HG02678 (cell line): ENCODE measurements at regions not wholly inside any gene's neighbourhood (a gene's known extent, or its start where the extent isn't known, plus 50 kb on each side); places are given as distances from the start of the nearest gene placed in this dataset.

Experiments used
- ATAC-seq: cut with Tn5 transposase; IDR thresholded peaks from one replicate; pipeline ENCODE4 v1.9.1; 2021; ENCODE audit warnings: mild to moderate bottlenecking, moderate library complexity; ENCODE audit not compliant: unreplicated experiment

DNA sequence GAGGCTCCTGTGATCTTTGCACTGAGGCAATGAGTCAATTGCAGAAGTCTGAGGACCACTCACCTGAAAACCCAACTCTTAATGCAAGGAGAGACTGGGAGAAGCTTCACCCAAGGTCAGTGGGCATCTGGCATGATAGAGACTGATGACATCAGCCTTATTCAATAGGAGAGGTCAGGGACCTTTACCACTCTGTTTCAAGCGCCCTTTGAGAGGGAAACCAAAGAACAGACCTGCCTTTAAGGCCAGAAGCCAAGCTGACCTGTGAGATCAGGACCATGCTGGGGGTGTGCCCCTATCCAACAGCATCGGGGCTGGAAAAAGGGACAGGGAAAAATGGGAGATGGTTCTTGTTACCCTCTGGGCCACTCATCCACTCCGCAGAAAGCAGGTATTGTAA, 83.3 kb upstream of the FOXN3 start:
- no peak for ATAC-seq

DNA sequence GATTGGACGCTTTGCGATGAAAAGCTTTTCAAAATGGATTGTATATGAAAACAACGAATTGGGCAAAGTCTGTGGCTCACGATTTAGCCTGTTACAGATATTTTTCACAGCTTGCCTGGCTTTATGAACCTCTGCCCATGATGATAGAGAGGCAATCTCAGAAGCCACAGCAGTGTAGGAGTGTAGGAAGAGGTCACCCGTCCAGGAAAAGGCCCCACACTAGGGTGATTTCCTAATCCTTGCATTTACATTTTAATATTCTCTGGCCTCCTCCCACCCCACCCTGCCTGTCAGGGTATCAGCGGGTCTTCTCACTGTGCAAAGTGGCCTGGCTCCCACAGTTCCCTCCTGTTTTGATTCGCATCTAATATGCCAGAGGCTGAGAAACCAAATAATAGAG, 81.8 kb upstream of the FOXN3 start:
- ATAC-seq, result no peak

DNA sequence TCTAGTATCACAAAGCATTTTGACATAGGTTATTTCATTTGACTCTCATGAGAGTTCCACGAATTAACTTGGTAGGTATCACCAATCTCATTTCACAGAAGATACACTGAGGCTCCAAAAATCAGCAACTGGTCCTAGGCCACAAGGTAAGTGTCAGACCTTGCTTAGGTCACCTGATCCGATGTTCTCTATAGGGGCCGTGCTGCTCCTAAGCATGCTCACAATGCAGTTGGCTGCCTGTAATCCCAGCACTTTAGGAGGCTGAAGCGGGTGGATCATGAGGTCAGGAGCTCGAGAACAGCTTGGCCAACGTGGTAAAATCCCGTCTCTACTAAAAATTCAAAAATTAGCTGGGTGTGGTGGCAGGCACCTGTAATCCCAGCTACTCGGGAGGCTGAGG, 78.7 kb upstream of the FOXN3 start:
- ATAC-seq, result no peak

DNA sequence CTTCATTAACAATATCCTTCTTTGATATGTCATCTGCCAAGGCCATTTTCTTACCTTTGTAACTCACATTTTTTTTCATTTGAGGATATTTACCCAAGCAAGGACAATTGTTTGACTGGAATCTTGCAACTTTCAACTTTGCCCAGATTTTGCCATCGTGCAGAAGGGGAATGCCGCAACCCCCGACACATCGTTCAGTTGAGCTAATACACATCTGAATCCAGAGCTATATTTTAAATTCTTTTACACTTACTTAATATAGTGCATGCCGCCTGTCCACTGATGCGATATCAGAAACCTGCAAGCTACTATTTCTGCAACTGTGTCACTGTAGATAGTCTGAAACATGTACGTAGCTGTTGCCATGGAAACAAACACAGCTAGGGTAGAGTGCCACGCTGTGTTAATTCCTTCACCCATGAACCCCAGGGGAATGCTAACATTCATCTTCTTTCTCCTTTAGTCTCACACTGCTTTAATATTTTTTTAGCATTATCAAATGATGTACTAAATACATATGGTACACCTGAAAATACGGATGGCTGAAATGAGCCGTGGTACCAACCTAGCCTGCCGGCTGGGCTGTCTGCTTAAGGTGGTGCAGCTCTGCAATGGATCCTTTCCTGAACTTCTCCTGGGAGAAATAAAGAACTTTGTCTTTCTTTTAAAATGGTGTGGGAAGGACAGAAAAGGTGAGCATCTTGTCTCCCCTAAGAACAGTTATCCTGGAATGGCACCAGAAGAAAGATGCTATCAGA, 77.0 kb upstream of the FOXN3 start:
- ATAC-seq, result peak; percentile 92

DNA sequence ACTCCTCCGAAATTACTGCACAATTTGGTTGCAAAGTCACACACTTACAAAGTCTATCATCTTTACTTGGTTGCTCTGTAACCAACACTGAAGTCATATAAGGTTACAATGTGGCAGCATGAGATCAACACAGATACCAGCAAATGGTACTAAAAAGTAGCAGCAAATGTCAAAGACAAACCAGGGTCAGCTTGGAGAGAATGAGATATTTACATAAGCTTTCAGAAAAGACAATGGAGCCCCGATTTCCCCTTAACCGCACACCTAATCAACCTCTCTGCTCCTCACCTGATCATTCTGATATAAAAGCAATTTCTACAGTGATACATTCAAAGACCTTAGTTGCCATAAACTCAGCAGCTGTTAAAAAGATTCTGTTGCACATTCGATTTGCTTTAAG, 76.4 kb upstream of the FOXN3 start:
- no peak for ATAC-seq

DNA sequence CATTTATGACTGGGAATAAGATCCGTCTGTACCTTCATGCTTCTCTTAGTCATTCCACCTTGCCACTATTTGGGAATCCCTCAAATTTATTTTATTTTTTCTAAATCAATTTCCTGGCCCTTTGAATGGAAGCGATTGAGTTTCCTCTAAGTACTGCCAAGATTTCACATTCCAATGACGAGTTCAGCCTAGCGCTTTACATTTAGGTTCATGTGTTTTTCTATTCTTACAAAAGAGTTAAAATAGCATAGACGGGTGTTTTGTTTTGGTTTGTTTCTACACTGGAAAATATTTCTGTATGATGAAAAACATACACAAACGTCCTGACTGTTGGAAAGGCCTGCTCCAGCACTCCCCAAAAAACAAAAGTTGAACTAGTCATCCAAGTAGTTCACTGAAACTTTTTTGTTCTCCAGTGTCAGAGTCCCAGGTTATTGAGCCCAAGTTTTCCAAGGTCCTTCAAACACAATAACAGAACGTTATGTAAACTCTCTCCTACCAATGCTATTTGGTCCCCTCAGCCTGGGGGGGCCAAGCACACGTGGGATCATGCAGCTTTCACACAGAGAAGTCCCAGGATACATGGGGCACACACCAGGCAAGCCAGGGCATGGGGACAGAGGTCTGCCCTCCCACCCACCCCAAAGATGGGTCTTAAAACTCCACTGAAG, 74.8 kb upstream of the FOXN3 start:
- no peak for ATAC-seq

DNA sequence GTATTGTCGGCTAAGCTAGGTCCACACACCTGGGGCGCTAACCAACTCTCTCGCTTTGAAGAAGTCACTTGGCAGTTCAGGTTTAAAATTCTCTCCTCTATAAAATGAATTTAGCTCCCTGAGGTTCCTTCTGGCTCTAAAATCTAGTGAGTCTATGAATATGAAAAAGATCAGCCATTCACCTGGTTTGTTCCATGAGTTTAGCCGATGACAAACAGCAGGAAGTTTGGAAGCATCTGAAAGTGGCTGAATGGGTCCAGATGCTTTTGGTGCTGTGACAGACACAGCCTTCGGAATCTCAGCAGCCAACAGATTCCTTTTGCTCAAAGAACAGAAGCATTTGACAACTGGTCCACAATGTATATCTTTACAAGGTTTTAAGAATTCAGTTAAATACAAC, 73.4 kb upstream of the FOXN3 start:
- no peak for ATAC-seq

DNA sequence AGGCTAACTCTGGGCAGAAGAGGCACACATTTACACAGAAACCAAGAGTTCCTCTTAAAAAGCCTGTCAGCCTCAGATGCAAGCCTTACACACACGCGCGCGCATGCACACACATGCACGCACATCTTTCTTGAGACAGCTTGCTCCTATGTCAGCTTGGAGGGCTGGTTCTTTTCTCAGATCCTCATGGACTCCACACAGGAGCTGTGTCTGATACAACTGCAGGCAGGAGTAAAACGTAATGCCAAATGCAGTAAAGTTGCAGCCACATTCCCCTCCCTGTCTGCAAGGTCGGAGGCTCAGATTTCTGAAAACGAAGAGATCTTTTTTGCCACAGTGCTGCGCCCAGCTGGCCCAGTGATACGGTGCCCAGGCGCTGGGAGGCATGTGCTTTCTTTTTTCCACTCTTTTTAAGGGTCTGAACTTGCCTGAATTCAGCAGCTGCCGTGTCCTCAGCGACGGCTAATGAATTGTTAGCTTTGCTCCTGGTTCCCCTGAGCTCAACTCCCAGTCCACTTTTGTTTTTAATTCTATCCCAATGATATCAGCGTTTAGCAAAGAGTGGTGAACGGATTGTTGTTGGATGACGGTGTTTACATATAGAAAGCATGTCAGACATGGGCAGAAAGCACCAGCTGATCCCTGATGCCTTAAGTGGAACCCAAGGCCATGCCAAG, 72.9 kb upstream of the FOXN3 start:
- no peak for ATAC-seq

DNA sequence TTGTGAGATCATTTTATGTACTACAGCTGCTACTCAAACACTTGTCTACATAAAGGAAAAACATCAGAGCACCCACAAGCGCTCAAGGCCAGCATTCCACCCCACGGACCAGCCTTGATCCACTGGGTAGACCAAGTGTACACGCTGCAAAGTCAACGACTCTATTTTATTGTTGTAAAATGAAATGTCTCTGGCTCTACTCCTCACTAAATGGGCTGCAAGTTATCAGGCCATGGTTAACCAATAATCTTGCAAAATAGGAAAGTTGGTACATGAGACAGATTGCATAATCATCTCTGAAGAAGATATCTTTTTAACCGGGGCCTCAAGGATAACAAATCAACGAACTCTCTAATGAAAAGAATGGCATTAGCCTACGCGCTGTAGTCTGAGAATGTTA, 69.9 kb upstream of the FOXN3 start:
- ATAC-seq, result no peak

DNA sequence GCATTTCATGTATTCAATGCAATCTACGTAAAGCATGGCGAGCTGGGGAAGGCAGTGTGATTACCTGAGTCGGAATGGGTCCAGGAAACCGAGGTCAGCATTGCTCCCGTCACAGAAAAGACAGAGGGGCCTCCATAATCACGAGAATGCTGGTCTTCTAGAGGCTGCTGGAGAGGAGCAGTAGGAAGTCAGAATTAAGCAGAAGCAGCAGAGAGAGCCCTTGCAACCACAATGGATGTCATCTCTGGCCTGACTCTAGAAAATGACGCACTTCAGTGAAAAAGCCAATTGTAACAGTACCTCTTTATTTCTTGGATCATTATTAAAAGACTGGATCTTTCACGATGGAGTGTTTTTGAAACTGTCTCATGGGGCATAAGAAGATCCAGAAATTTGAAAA, 69.5 kb upstream of the FOXN3 start:
- ATAC-seq, result no peak

DNA sequence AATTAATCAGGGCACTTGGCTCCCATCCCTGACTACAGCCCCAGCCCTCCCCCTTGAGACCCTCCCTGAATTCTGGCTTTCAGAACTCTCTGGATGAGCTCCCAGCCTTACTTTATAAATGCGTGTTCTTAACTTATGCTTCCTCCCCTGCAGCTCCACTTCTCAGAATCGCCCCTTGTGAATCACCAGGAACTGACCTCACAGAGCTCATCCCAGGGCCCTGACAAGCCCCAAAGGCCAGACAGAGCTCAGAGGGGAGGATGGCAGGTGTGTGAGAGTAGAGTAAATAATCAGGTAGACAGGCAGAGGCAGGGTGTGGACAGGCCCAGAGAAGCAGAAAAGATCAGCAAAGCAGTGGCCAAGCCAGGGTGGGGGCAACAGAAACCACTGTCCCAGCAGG, 68.2 kb upstream of the FOXN3 start:
- no peak for ATAC-seq

DNA sequence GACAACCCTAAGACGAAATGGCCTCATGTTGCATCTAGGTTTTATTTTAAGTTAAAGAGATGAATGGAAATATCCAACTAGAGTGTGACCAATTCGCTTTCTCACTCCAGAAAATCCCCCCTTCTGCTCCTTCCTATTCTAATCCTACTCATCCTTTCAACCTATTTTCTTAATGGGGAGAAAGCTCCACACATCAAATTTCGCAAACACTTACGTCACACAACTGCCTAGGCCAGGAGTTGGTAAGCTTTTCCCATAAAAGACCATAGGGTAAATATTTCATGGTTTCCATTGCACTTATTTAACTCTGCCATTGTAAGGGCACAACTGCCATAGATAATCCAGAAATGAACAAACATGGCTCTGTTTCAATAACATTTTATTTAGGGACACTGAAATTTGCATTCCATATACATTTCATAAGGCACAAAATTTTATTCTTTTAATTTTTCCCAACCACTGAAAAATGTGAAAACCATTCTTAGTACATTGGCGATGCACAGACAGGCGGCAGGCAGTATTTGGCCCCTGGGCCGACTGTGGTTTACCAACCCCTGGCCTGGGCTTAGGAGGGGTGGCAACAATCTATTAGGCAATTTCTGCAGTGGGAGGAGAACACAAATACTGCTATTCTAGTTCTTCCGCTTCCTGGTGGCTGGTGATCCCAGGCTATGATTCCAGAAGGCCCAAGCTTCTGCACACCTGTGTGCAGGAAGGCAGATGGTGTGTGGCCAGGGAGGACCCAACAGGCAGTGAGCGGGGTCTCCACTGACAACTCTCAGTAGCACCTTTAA, 67.2 kb upstream of the FOXN3 start:
- ATAC-seq, result no peak

DNA sequence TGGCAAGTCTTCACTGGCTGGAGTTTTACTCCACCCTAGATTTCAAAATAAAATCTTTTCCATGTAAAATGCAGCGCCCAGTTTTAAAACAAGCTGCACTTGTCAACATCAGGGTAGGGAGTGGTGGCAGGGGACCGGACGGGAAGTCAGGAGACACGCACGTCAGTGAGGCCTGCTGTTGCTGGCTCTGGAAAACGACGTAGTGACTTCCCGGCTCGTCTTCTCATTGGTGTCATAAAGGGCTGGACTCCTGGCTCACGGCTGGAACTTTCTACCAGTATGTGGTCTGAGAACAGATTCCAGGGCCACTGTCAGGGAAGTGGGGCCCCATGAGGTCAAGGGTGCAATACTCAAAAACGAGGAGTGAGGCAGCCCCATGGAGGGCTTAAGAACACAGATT, 64.2 kb upstream of the FOXN3 start:
- ATAC-seq, result no peak

DNA sequence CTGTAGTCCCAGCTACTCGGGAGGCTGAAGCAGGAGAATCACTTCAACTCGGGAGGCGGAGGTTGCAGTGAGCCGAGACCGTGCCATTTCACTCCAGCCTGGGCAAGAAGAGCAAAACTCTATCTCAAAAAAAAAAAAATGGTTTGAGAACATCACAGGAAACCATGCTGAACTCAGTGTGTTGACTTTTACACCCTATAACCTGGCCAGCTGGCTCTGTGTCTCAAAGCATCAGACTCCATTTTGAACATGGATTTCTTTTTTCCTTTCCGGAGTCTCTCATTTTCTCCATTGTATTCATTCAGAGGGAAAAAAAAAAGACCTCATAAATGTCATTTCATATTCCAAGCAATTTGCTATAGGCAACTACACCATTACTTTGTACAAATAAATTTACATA, 63.2 kb upstream of the FOXN3 start:
- ATAC-seq, result no peak

DNA sequence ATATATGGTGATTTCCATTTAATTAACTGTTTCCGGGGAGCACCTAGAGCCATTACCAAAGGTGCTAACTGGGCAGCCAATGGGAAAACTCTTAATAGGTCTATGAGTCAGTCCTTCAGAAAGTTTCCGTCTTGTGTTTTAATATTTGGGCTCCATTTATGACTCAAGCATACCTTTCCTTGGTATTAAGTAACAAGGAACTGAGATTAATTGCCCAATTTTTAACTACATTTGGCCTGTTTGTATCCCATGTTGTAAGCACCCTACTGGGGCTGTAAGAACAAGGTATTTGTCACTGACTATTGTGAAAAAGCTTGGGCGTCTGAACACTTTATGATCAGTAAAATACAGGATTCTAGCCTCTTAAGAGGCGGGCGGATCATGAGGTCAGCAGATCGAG, 62.8 kb upstream of the FOXN3 start:
- no peak for ATAC-seq

DNA sequence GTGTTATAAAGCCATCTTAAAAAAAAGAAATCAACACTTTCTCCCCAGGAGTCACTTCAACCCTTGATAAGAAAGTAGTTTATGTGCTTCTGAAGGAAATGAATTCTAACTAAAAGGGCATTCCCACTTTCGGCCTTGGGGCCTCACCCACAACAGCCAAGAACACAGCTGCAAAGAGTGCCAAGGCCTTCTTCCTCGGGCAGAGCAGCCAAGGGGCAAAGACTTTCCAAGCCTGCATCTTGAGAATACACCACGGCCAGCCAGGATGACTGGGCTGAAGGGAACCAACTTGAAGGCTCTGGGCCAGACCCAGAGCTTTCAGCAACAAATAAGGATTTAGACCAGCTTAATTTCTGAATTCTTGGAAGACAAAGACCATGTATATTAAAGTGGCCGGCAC, 60.4 kb upstream of the FOXN3 start:
- no peak for ATAC-seq

DNA sequence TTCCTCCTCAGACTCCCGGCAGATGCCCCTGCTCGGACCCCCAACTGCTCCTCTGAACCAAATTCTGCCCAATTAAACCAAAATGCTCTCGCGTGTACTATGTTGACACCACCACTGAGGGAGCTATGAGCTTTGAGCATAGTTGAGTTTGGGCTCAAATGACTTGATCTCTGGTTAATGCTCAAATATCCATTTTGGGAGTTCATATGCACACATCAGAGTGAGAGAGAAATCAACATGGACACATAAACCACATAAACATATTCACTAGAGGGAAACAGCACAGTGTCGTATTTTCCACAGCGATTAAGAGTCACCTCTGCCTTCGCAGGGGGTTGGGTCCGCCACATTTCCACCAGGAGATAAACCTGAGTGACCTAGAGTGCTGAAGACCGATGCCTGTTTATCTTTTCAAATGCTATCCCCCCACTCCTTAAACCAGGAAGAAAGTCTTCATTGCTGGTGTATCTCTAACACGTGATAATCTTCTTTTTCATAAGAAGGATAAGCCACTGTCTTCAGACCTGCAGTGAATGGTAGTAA, 59.4 kb upstream of the FOXN3 start:
- no peak for ATAC-seq

DNA sequence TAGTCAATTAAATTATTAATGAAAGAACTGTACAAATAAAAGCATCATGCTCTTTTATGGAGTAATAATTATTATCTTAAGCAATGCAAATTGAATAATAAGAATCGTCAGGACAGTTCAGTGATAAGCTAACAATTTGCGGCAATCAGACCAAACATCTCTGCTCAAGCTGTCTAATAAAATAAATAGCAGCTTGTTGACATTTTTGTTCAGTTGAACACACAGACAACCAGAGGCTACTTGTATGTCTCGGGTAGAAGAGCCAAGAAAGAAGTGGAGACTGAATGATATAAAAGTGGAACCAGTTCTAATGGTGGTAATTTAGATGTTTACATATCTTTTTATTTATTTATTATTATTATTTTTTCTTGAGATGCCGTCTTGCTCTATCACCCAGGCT, 57.4 kb upstream of the FOXN3 start:
- no peak for ATAC-seq

DNA sequence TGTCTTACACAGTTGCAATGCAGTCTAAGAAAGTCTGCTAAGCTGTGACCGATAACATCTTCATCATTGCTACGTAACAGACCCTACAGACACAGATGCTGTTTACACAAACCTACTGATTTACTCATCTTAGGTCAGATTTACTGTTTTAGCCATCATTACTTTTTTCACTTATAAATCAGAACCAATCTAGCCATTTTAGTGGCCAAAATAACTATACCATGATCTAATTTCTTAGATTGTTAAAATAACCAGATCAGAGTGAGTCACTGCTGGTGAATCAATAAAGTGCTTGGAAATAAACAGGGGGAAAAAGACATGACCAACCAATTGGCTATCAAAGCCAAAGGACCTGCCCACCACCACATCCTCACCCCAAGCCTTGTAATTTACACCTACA, 57.0 kb upstream of the FOXN3 start:
- ATAC-seq, result no peak

DNA sequence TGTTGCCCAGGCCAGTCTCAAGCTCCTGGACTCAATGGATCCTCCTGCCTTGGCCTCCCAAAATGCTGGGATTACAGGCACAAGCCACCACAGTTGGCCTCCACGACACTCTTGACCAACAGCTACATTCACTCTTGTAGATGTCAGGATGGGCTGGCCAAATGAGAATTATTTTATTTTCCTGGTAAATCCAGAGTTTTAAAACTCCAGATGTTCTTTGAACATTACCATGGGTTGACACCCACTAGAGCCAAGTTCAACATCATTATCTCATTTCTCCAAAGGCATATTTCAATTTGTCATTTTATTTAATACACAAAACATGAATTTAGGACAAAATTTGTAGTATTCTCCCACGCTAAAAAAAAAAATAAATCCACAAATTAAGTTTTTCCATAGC, 56.5 kb upstream of the FOXN3 start:
- ATAC-seq, result no peak

DNA sequence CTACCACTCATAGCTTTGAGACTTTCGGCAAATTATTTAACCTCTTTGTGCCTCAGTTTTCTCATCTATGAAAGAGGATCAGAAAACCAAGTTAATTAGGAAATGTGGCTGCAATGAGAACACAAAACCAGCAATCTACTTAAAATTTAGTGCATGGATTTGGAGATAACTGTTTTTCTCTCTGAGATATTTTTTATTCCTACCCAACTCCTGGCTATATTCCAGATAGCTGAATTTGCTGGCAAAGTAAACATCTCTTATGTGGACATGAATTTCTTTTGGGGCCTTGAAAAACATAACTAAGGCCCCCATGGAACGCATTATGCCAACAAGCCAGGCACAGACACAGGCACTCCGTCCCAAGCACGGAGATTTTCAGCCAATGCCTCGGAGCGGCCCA, 53.4 kb upstream of the FOXN3 start:
- no peak for ATAC-seq
